Retinal pigment epithelial cell (primary cell): ENCODE measurements at regions not wholly inside any gene's neighbourhood (a gene's known extent, or its start where the extent isn't known, plus 50 kb on each side); places are given as distances from the start of the nearest gene placed in this dataset.

ENCODE experiments used
- DNase-seq: peaks from one replicate; pipeline ENCODE4 v3.0.0-alpha.2; 2010; ENCODE audit warnings: low read depth
- H3K4me3 ChIP-seq: 2 replicates; pipeline ENCODE4 v1.5.1; 2011; ENCODE audit warnings: mild to moderate bottlenecking, low read length, control low read depth, moderate library complexity
- TF ChIP-seq, protein P1 (sequence below): conservative IDR thresholded peaks from 2 replicates; pipeline ENCODE4 v1.5.1; 2011; ENCODE audit warnings: low read depth, low read length, control low read depth, inconsistent platforms

DNA sequence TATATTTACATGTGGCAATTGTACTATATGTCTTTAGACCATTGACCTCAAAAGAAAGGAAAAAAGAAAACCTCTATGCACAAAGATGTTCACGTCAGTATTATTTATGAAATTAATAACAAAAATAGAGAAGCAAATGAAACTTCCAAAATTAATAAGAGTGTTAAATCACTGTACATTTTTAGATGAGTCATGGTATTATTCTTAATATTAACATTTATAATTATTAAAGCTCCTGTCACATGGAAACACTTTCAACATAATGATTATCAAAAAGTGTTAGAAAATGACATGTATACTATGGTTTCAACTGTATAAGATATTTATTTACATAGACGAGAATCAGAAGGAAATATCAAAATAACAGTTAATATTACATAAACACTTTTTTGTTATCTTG is 324.9 kb upstream of the RUNX1 start:
- TF ChIP-seq, protein P1, sequence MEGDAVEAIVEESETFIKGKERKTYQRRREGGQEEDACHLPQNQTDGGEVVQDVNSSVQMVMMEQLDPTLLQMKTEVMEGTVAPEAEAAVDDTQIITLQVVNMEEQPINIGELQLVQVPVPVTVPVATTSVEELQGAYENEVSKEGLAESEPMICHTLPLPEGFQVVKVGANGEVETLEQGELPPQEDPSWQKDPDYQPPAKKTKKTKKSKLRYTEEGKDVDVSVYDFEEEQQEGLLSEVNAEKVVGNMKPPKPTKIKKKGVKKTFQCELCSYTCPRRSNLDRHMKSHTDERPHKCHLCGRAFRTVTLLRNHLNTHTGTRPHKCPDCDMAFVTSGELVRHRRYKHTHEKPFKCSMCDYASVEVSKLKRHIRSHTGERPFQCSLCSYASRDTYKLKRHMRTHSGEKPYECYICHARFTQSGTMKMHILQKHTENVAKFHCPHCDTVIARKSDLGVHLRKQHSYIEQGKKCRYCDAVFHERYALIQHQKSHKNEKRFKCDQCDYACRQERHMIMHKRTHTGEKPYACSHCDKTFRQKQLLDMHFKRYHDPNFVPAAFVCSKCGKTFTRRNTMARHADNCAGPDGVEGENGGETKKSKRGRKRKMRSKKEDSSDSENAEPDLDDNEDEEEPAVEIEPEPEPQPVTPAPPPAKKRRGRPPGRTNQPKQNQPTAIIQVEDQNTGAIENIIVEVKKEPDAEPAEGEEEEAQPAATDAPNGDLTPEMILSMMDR: no peak
- no peak overlapping the region for H3K4me3 ChIP-seq
- no peak for DNase-seq

DNA sequence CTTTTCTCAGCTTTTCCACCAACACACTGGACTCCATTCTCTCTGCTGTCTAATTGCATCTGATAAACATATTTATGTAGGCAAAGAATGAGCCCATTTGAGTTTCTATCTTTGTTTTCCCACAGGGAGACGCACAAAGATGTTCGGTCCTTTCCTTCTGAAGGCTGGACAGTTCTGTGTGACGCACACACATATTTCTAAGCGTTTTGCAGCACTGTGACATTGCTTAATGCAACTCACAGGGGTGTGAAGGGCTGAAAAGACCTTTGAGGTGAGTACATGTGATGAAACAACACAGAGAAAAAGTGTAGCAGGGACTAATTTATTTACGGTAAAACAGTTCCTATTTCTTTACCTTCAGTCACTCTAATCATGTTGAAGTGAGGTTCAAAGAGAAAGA is 323.1 kb upstream of the RUNX1 start:
- no peak overlapping the region for H3K4me3 ChIP-seq
- TF ChIP-seq, protein P1: no peak
- no peak for DNase-seq

DNA sequence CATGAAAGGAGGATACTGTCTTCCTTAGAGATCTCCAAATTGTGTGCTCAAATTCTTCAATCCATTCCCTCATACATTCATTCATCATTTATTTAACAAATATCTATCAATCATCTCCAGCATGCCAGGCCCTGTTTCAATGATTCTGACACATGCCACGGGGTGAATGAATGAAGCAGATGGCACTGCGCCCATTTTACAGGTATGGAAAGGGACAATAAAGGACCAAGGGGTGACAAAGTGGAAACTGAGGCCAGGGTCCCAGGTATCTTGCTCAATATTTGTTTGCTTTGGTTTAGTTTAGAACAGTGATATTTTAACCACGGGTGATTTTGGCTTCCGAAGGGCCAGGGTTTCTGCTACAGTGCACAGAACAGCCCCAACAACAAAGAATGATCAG is 321.6 kb upstream of the RUNX1 start:
- no peak overlapping the region for H3K4me3 ChIP-seq
- DNase-seq: no peak
- TF ChIP-seq, protein P1: no peak

DNA sequence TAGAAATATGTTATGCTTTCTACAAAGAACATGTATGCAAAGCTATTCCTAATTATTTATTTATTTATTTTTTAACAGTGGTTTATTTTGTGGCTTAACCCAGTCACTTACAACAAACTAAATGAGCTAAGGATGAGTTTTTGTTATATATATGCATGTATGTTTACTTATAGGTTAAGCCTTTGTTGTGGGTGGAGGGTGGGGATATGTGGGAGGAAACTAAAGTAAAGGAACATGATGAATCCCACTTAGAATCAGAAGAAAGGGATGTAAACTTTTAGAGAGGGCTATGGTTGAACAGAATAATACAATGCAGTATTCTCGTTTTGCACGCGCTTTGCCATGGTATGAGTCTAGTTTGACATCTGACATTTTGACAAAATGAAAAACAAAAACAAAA is 321.0 kb upstream of the RUNX1 start:
- no peak overlapping the region for H3K4me3 ChIP-seq
- no peak for DNase-seq
- TF ChIP-seq, protein P1: no peak

DNA sequence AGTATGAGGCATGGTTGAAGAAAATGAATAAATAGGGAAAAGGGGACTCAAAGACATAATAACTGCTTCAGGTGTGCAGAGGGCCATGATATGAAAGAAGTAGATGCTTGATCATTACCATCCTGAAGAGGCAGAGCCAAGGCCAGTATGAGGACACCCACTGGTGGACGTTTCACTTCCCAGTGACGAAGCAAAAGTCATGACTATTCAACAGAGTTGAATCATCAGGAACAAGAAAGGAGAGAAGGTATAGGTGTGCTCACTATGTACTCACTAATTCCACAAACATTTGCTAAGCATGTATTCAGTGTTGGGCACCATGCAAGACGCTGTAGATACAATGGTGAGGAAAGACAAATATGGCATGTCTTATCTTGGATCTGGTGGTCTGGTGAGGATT is 319.2 kb upstream of the RUNX1 start:
- DNase-seq: no peak
- TF ChIP-seq, protein P1: no peak
- H3K4me3 ChIP-seq: no peak overlapping the region

DNA sequence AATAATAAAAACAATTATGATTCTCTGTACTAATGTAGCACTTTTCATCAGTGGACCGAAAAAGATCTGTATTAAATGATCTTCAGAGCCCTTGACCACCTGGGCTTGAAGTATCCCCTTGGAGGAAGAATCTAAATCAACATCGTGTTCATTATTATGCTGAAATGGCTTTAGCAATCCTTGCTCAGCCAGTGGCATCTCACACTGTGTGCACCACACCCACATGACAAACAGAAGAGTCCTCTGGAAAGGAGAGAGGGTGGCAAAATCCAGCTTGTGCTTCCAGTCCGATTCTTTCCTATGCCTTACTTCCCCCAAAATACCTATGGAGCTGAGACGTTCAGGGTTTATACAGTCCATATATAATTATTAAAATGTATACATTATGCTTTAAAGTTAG is 318.5 kb upstream of the RUNX1 start:
- H3K4me3 ChIP-seq: no peak overlapping the region
- TF ChIP-seq, protein P1: no peak
- no peak for DNase-seq

DNA sequence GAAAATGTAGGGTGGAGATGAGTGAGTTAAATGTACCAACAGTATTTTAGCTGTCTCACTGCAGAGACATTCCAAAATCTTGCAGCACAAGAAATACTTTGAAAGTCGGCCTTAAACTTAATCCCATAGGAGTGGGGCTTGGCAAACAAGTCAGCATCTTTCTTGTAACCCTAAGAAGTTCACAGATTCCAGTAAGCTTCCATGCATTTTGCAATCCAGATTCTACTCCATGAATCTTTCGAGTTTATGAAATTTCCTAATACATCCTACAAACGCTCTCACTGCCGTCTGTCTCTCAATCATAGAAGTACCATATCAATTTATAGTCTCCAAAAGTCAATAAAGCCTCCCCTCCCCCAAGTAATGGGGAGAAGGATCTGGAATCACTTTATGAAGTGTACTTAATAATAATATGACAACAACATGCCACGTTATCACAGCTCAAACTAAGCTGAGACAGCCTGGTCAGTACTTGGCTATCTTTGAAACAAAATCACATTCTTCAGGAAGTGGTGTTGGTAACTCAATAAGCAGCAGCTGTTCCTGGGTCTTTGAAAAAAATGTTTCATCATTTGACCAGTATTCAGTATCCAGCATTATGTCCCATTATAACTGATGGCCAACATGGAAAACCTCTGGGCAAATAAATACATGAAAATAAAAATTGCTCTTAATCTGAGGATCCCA is 317.4 kb upstream of the RUNX1 start:
- TF ChIP-seq, protein P1: no peak
- H3K4me3 ChIP-seq: no peak overlapping the region
- DNase-seq: no peak
